SK-N-SH (cell line): ENCODE measurements at regions not wholly inside any gene's neighbourhood (a gene's known extent, or its start where the extent isn't known, plus 50 kb on each side); places are given as distances from the start of the nearest gene placed in this dataset.

Experiments
- CTCF ChIA-PET: fragments of 300-600, 350-600 bp; formaldehyde crosslinking; extraction: SDS; loops from one replicate; lab custom pipeline; 2021; lab: Yijun Ruan, JAX
- POLR2A ChIA-PET: fragments of 350-600 bp; sonication (Branson Sonifier 250); formaldehyde crosslinking; extraction: SDS; loops from one replicate; lab custom pipeline; 2020; ENCODE audit warnings: antibody characterized with exemption, inconsistent platforms; lab: Yijun Ruan, JAX
- DNase-seq: peaks from one replicate; pipeline ENCODE4 v3.0.0; 2012
- H2AFZ ChIP-seq: fragments of 200-600 bp; sonication (generic); 2 replicates; pipeline ENCODE4 v1.8.1; 2016; ENCODE audit warnings: antibody characterized with exemption, mild to moderate bottlenecking, low read depth
- H3F3A ChIP-seq: fragments of 200-600 bp; sonication (generic); replicated peaks from 2 replicates; pipeline ENCODE3; 2016; ENCODE audit warnings: antibody characterized with exemption, mild to moderate bottlenecking; ENCODE audit not compliant: insufficient read depth
- H3K27ac ChIP-seq, 2 experiments: fragments of 200-500 bp in 1 of 2; fragments of 200-600 bp in 1 of 2; sonication (Bioruptor generic) in 1 of 2; sonication (generic), shearing (Covaris generic) in 1 of 2; 2 replicates each; pipeline versions ENCODE4 v1.5.1 to v1.6.1; 2014 to 2016; ENCODE audit warnings: low read depth in 2 of 2, inconsistent platforms in 1 of 2, low read length in 1 of 2, mild to moderate bottlenecking in 1 of 2, mixed read lengths in 1 of 2
- H3K27me3 ChIP-seq: fragments of 200-600 bp; sonication (generic), shearing (Covaris generic); 2 replicates; pipeline ENCODE4 v1.6.1; 2016; ENCODE audit warnings: mixed run types; ENCODE audit not compliant: insufficient read depth
- H3K36me3 ChIP-seq, 2 experiments: fragments of 200-500 bp in 1 of 2; fragments of 200-600 bp in 1 of 2; sonication (Bioruptor generic) in 1 of 2; sonication (generic) in 1 of 2; replicated peaks in 1 of 2; 2 replicates each; pipeline versions ENCODE3 to v1.5.1; 2014 to 2016; ENCODE audit warnings: low read length in 1 of 2, mild to moderate bottlenecking in 1 of 2; ENCODE audit not compliant: insufficient read depth in 2 of 2, control insufficient read depth in 1 of 2
- H3K4me1 ChIP-seq, 2 experiments: fragments of 200-500 bp in 1 of 2; fragments of 200-600 bp in 1 of 2; sonication (Bioruptor generic) in 1 of 2; sonication (generic), shearing (Covaris generic) in 1 of 2; 2 replicates each; pipeline versions ENCODE4 v1.5.1 to v1.6.1; 2014 to 2016; ENCODE audit warnings: low read depth in 1 of 2, low read length in 1 of 2, mixed run types in 1 of 2; ENCODE audit not compliant: insufficient read depth in 2 of 2, control insufficient read depth in 1 of 2
- H3K4me2 ChIP-seq: fragments of 200-600 bp; sonication (generic), shearing (Covaris generic); 2 replicates; pipeline ENCODE4 v1.6.1; 2017; ENCODE audit warnings: mixed run types
- H3K4me3 ChIP-seq, 2 experiments: fragments of 200-500 bp in 1 of 2; fragments of 200-600 bp in 1 of 2; sonication (Bioruptor generic) in 1 of 2; sonication (generic), shearing (Covaris generic) in 1 of 2; 2 replicates each; pipeline versions ENCODE4 v1.5.1 to v1.8.1; 2014 to 2016; ENCODE audit warnings: low read depth in 2 of 2, inconsistent platforms in 1 of 2, low read length in 1 of 2, mild to moderate bottlenecking in 1 of 2, mixed read lengths in 1 of 2, moderate library complexity in 1 of 2
- H3K79me2 ChIP-seq: fragments of 200-600 bp; sonication (generic); 2 replicates; pipeline ENCODE4 v1.8.1; 2017; ENCODE audit warnings: mild to moderate bottlenecking; ENCODE audit not compliant: insufficient read depth
- H3K9ac ChIP-seq: fragments of 200-600 bp; sonication (generic); 2 replicates; pipeline ENCODE4 v1.6.1; 2017; ENCODE audit warnings: mixed run types
- H3K9me2 ChIP-seq: fragments of 200-600 bp; sonication (generic); 2 replicates; pipeline ENCODE4 v1.6.1; 2017; ENCODE audit warnings: mixed run types
- H3K9me3 ChIP-seq: fragments of 200-600 bp; sonication (generic); 2 replicates; pipeline ENCODE4 v1.6.1; 2017; ENCODE audit warnings: mixed run types, mild to moderate bottlenecking, moderate library complexity
- H4K20me1 ChIP-seq: fragments of 200-600 bp; sonication (generic); 2 replicates; pipeline ENCODE4 v1.6.1; 2017; ENCODE audit warnings: mild to moderate bottlenecking, mixed run types; ENCODE audit not compliant: insufficient read depth
- CHD2 ChIP-seq: fragments of 150-350 bp; IDR thresholded peaks from 2 replicates; pipeline ENCODE4 v1.6.1; 2018; ENCODE audit warnings: low read length; ENCODE audit not compliant: partially characterized antibody
- CTCF ChIP-seq: fragments of 200-600 bp; sonication (generic); IDR thresholded peaks from 2 replicates; pipeline ENCODE4 v1.6.1; 2017; ENCODE audit warnings: antibody characterized with exemption, mild to moderate bottlenecking, moderate library complexity
- FOXJ3 ChIP-seq: sonication (generic); formaldehyde crosslinking; IDR thresholded peaks from 2 replicates; pipeline ENCODE4 v1.5.1; 2020; ENCODE audit warnings: mild to moderate bottlenecking, missing genetic modification reagents
- JUND ChIP-seq: IDR thresholded peaks from 2 replicates; pipeline ENCODE4 v1.4.0; 2012
- MEF2A ChIP-seq: IDR thresholded peaks from 2 replicates; pipeline ENCODE4 v1.4.0; 2012; ENCODE audit warnings: low read depth, borderline replicate concordance
- MXI1 ChIP-seq: IDR thresholded peaks from 2 replicates; pipeline ENCODE4 v1.6.1; 2012; ENCODE audit warnings: mild to moderate bottlenecking, low read depth, low read length, improper control_type of control experiment
- NFIC ChIP-seq: IDR thresholded peaks from 2 replicates; pipeline ENCODE4 v1.4.0; 2012; ENCODE audit warnings: borderline replicate concordance
- PBX3 ChIP-seq: IDR thresholded peaks from 2 replicates; pipeline ENCODE4; 2012
- POLR2AphosphoS5 ChIP-seq: IDR thresholded peaks from 2 replicates; pipeline ENCODE4 v1.6.1; 2012; ENCODE audit warnings: low read depth, low read length
- RAD21 ChIP-seq: IDR thresholded peaks from 2 replicates; pipeline ENCODE4 v1.6.1; 2012; ENCODE audit warnings: mild to moderate bottlenecking, low read length
- RXRA ChIP-seq: IDR thresholded peaks from 2 replicates; pipeline ENCODE4 v1.4.0; 2012; ENCODE audit warnings: low read depth, mild to moderate bottlenecking, borderline replicate concordance
- TCF12 ChIP-seq: IDR thresholded peaks from 2 replicates; pipeline ENCODE4 v1.4.0; 2012
- TEAD4 ChIP-seq: IDR thresholded peaks from 2 replicates; pipeline ENCODE4 v1.4.0; 2012; ENCODE audit warnings: mild to moderate bottlenecking, borderline replicate concordance; ENCODE audit not compliant: insufficient read depth
- USF1 ChIP-seq: IDR thresholded peaks from 2 replicates; pipeline ENCODE4 v1.4.0; 2012; ENCODE audit warnings: low read depth, borderline replicate concordance
- USF2 ChIP-seq: fragments of 150-350 bp; IDR thresholded peaks from 2 replicates; pipeline ENCODE4 v1.6.1; 2017; ENCODE audit warnings: antibody characterized with exemption, low read length, low read depth, borderline replicate concordance
- YY1 ChIP-seq: IDR thresholded peaks from 2 replicates; pipeline ENCODE4 v1.4.0; 2012; ENCODE audit warnings: low read depth, mild to moderate bottlenecking
- WGBS: methylation state at CpG from one replicate; pipeline ENCODE4 v1.1.6; 2017; ENCODE audit warnings: low lambda C conversion rate; 5-methylcytosine and 5-hydroxymethylcytosine counted together

GRCh38 chr20:43385914-43386313 is 71.8 kb upstream of the SRSF6 start:
- Histone ChIP-seq H3K9me3 (no peaks in the 10 kb centered on the region), H2AFZ (no peak overlapping the region), H3K79me2 (no peaks in the 10 kb centered on the region), H3K27ac (no peak overlapping the region), H3K9me2 (no peaks in the 10 kb centered on the region), H3K27me3 (no peaks in the 10 kb centered on the region), H3F3A (no peaks in the 10 kb centered on the region), H3K4me1 (no peaks in the 10 kb centered on the region; a peak in 1 of 4 replicates), H3K4me3 (no peak overlapping the region), H3K4me2 (no peak overlapping the region), H3K9ac (no peak overlapping the region), H3K36me3 (no peaks in the 10 kb centered on the region), H4K20me1 (no peaks in the 10 kb centered on the region)
- DNase-seq, result no peak
- 45% methylated on average over 4 of the region's 4 CpGs for WGBS
- no peak for TF ChIP-seq FOXJ3 (CRISPR knock-in tag)
- no peak for TF ChIP-seq CTCF
- no peak for TF ChIP-seq PBX3
- TF ChIP-seq USF2, result no peak
- no peak for TF ChIP-seq TEAD4
- TF ChIP-seq MEF2A, result no peak
- no peak for TF ChIP-seq RXRA
- TF ChIP-seq YY1, result no peak
- TF ChIP-seq NFIC, result no peak
- TF ChIP-seq CHD2, result no peak
- no peak for TF ChIP-seq JUND
- TF ChIP-seq POLR2AphosphoS5, result no peak
- TF ChIP-seq TCF12, result no peak
- no peak for TF ChIP-seq USF1
- TF ChIP-seq RAD21, result no peak
- no peak for TF ChIP-seq MXI1
- ChIA-PET POLR2A (no interaction called here), CTCF (interaction anchor here (1.0 kb wide), 1 partner anchor 30 kb away, joined by 3 read pairs; no protein-coding TSS in a partner anchor)
